Endodermal cell (in vitro differentiated cells): ENCODE measurements at regions not wholly inside any gene's neighbourhood (a gene's known extent, or its start where the extent isn't known, plus 50 kb on each side); places are given as distances from the start of the nearest gene placed in this dataset.

Experiments used
- DNase-seq: peaks from one replicate; pipeline ENCODE4 v3.0.0-alpha.2; 2017
- H3K27ac ChIP-seq: 2 replicates; pipeline ENCODE4 v1.5.1; 2013; ENCODE audit warnings: mild to moderate bottlenecking, low read depth, low read length, moderate library complexity
- H3K27me3 ChIP-seq: 2 replicates; pipeline ENCODE4 v1.6.1; 2013; ENCODE audit warnings: mild to moderate bottlenecking, low read length, moderate library complexity; ENCODE audit not compliant: insufficient read depth, control insufficient read depth, poor library complexity, severe bottlenecking
- H3K36me3 ChIP-seq: 2 replicates; pipeline ENCODE4 v1.7.0; 2013; ENCODE audit warnings: mild to moderate bottlenecking, low read length, moderate library complexity; ENCODE audit not compliant: control insufficient read depth, insufficient read depth
- H3K4me1 ChIP-seq: one replicate; pipeline ENCODE4 v1.7.0; 2013; ENCODE audit warnings: low read length; ENCODE audit not compliant: control insufficient read depth, insufficient read depth
- H3K4me3 ChIP-seq: 2 replicates; pipeline ENCODE4 v1.5.1; 2013; ENCODE audit warnings: mild to moderate bottlenecking, low read length, moderate library complexity
- H3K9ac ChIP-seq: 2 replicates; pipeline ENCODE4 v1.6.1; 2013; ENCODE audit warnings: mild to moderate bottlenecking, low read length, moderate library complexity; ENCODE audit not compliant: poor library complexity, severe bottlenecking; ENCODE audit errors: extremely low read depth
- H3K9me3 ChIP-seq: 2 replicates; pipeline ENCODE4 v1.6.1; 2013; ENCODE audit warnings: mild to moderate bottlenecking, low read length, moderate library complexity; ENCODE audit not compliant: control insufficient read depth
- H3K27ac Mint-ChIP-seq: 2 replicates; pipeline ENCODE4 v1.8.0; 2020; ENCODE audit warnings: mixed read lengths
- H3K27me3 Mint-ChIP-seq: 2 replicates; pipeline ENCODE4 v1.8.0; 2021; ENCODE audit warnings: mild to moderate bottlenecking, mixed read lengths; ENCODE audit not compliant: insufficient read depth
- H3K36me3 Mint-ChIP-seq: 2 replicates; pipeline ENCODE4 v1.8.0; 2020; ENCODE audit warnings: low read depth, mixed read lengths
- H3K4me1 Mint-ChIP-seq: 2 replicates; pipeline ENCODE4 v1.8.0; 2020; ENCODE audit warnings: mixed read lengths
- H3K4me3 Mint-ChIP-seq: 2 replicates; pipeline ENCODE4 v1.8.0; 2020; ENCODE audit warnings: mild to moderate bottlenecking, moderate library complexity, mixed read lengths
- H3K9me3 Mint-ChIP-seq: 2 replicates; pipeline ENCODE4 v1.8.0; 2020; ENCODE audit warnings: mild to moderate bottlenecking, mixed read lengths
- CTCF ChIP-seq: fragments of 200-600 bp; sonication (generic); conservative IDR thresholded peaks from 2 replicates; pipeline ENCODE4 v1.5.0; 2021; ENCODE audit warnings: antibody characterized with exemption, mild to moderate bottlenecking
- WGBS, 2 experiments: methylation state at CpG; one replicate each; pipeline versions ENCODE4 v1.1.5 to v1.1.7; 2013; ENCODE audit warnings: missing lambda C conversion rate in 2 of 2, mixed read lengths in 1 of 2; ENCODE audit not compliant: insufficient coverage in 1 of 2, insufficient read length in 1 of 2; 5-methylcytosine and 5-hydroxymethylcytosine counted together

DNA sequence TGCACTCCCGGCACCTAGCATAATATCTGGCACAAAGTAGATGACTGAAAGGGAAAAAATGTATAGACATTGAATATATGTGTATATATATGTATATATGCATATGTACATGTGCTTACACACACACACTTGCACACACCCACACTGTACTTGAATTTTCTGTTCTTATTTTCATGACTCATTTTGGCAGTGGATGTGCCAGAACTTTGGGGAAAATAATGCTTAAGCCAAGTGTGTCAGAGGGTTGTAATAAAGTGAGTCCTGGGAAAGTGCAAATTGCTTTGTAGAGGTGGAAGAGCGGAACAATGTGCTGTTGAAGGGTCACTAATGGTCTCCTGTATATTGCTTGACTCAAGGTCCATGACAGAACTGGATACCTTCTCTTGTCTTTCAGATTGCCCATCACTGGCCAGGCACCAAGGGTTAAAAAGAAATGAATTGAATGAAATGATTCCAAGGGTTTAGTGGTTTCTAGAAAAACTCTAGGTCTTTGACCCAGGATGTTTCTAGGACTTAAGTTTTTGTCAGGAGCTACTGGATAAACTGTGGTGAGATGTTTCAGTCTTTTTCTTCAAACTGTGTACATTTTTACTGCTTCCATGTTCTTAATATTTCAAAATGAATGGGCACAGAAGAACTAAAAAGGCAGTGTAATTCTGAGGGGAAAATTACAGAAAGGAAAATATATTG, 129.9 kb upstream of the MOCS2 start:
- Histone ChIP-seq H3K9ac (no peak overlapping the region), H3K4me3 (no peak overlapping the region), H3K27ac (no peak overlapping the region), H3K9me3 (no peaks in the 10 kb centered on the region), H3K27me3 (no peaks in the 10 kb centered on the region), H3K4me1 (no peaks in the 10 kb centered on the region), H3K36me3 (no peaks in the 10 kb centered on the region)
- Mint-ChIP-seq H3K4me3 (no peak overlapping the region), H3K4me1 (no peaks in the 10 kb centered on the region), H3K9me3 (no peaks in the 10 kb centered on the region), H3K27me3 (no peaks in the 10 kb centered on the region), H3K27ac (no peak overlapping the region), H3K36me3 (no peaks in the 10 kb centered on the region)
- TF ChIP-seq CTCF = no peak
- 93 to 100% methylated on average over 1 to 2 of the region's 2 CpGs for WGBS, 2 experiments
- DNase-seq = no peak

DNA sequence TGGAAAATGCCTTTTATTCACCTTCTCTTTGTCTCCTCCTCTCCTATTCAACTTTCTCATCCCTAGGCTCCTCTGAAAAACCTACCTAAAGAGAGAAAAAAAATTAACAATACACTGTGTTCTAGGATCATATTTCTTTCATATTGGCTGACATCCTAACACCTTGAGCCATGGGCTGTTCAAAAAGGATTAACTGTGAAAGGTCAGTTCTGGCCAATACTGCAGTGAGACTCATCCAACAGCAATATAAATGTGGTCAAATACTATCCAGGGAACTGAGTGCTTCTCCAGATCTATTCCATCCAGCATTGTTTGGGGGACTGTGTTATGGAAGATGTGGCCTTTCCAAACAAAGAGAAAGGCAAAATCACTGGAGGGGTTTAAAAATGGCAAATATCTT, 131.1 kb upstream of the MOCS2 start:
- Mint-ChIP-seq H3K27me3 (no peaks in the 10 kb centered on the region), H3K9me3 (no peaks in the 10 kb centered on the region), H3K4me3 (no peak overlapping the region), H3K4me1 (no peaks in the 10 kb centered on the region), H3K27ac (no peak overlapping the region), H3K36me3 (no peaks in the 10 kb centered on the region)
- no peak for TF ChIP-seq CTCF
- no peaks in the 10 kb centered on the region for H3K27me3 ChIP-seq
- H3K27ac ChIP-seq = no peak overlapping the region
- H3K9ac ChIP-seq = no peak overlapping the region
- H3K4me3 ChIP-seq = no peak overlapping the region
- H3K4me1 ChIP-seq = no peaks in the 10 kb centered on the region
- H3K36me3 ChIP-seq = no peaks in the 10 kb centered on the region
- no peak for DNase-seq
- no peaks in the 10 kb centered on the region for H3K9me3 ChIP-seq

GRCh38 chr5:53241572-53241971, 132.0 kb upstream of the MOCS2 start:
- WGBS, 2 experiments = 93 to 100% methylated on average over 3 to 5 of the region's 5 CpGs
- H3K27me3 Mint-ChIP-seq = no peaks in the 10 kb centered on the region
- no peaks in the 10 kb centered on the region for H3K36me3 Mint-ChIP-seq
- TF ChIP-seq CTCF = no peak
- H3K4me1 ChIP-seq = no peaks in the 10 kb centered on the region
- no peaks in the 10 kb centered on the region for H3K4me1 Mint-ChIP-seq
- H3K9me3 ChIP-seq = no peaks in the 10 kb centered on the region
- H3K36me3 ChIP-seq = no peaks in the 10 kb centered on the region
- H3K9me3 Mint-ChIP-seq = no peaks in the 10 kb centered on the region
- DNase-seq = no peak
- H3K27ac ChIP-seq = no peak overlapping the region
- H3K9ac ChIP-seq = no peak overlapping the region
- no peak overlapping the region for H3K4me3 ChIP-seq
- no peaks in the 10 kb centered on the region for H3K27me3 ChIP-seq
- H3K27ac Mint-ChIP-seq = no peak overlapping the region
- no peak overlapping the region for H3K4me3 Mint-ChIP-seq
